ENCODE measurements at regions not wholly inside any gene's neighbourhood (a gene's known extent, or its start where the extent isn't known, plus 50 kb on each side); places are given as distances from the start of the nearest gene placed in this dataset.

DNA sequence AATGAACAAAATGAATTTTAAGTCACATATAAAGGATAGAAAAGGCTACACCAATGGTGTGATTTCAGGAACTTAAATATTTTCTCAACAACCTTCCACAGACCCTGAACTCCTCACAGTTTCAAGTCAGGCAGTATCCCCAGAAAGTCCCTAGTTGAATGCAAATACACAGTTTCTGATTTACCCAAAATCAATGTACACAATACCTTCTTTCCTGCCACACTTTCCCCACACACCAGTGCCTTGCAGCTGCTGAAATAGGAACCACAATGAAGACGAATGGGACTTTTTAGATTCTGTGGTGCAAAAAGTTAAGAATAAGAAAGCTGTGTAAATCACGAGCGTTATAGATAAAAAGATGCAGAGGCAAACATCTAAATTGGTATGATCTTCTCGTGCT lies 552.4 kb upstream of the MEF2C start:
- TF ChIP-seq, protein P1, sequence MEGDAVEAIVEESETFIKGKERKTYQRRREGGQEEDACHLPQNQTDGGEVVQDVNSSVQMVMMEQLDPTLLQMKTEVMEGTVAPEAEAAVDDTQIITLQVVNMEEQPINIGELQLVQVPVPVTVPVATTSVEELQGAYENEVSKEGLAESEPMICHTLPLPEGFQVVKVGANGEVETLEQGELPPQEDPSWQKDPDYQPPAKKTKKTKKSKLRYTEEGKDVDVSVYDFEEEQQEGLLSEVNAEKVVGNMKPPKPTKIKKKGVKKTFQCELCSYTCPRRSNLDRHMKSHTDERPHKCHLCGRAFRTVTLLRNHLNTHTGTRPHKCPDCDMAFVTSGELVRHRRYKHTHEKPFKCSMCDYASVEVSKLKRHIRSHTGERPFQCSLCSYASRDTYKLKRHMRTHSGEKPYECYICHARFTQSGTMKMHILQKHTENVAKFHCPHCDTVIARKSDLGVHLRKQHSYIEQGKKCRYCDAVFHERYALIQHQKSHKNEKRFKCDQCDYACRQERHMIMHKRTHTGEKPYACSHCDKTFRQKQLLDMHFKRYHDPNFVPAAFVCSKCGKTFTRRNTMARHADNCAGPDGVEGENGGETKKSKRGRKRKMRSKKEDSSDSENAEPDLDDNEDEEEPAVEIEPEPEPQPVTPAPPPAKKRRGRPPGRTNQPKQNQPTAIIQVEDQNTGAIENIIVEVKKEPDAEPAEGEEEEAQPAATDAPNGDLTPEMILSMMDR (IDR thresholded peaks at IDR 0.05) = no peak
- no peak for TF ChIP-seq POLR2A (IDR thresholded peaks at IDR 0.05)
